ENCODE measurements at regions not wholly inside any gene's neighbourhood (a gene's known extent, or its start where the extent isn't known, plus 50 kb on each side); places are given as distances from the start of the nearest gene placed in this dataset.

DNA sequence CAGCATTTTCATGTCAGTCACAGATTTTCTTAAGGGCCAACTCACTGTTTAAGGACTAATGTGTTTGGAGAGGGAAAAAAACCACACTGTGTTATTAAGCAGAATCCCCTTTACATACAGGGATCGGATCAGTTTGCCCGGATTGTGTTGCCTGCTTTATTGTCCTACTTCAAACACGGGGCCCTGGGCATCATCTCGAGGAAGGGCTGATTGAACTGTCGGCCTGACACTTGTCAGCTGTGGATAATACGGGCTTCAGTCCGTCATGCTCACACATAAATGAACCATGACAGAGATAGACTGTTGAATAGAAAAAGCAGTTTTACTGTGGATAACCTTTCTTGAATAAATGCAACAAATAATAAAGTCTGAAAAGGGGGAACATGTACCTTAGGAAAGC, 325.0 kb downstream of the ZSWIM6 start:
- peaks cover 3% of the 10 kb centered on the region for H3K4me1 Mint-ChIP-seq
- DNase-seq: no peak
- H3K4me3 Mint-ChIP-seq: no peak overlapping the region
- no peaks in the 10 kb centered on the region for H3K9me3 Mint-ChIP-seq
- H3K27ac Mint-ChIP-seq: no peak overlapping the region
- H3K27me3 Mint-ChIP-seq: peaks cover 12% of the 10 kb centered on the region
- no peaks in the 10 kb centered on the region for H3K36me3 Mint-ChIP-seq

DNA sequence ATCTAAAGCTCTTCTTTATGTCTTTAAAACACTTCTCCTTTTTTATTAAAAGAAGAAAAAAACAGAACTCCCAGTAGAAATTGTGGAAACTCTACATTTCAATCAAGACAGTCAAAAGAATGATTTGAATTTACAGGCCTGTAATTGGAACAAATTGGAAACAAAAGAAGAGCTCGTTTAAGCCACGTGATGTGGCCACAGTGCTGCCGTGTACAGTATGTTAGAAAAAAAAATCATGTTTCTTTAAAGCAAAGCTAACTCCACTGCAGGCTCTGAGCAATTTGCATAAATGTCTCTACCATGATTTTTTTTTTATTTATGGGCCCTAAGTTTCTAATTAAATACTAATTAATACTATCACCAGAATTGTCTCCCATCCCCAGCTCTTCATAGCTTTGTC, 325.6 kb downstream of the ZSWIM6 start:
- H3K4me1 Mint-ChIP-seq: peaks cover 3% of the 10 kb centered on the region
- no peak for DNase-seq
- no peaks in the 10 kb centered on the region for H3K9me3 Mint-ChIP-seq
- no peak overlapping the region for H3K4me3 Mint-ChIP-seq
- H3K27ac Mint-ChIP-seq: no peak overlapping the region
- peaks cover 12% of the 10 kb centered on the region for H3K27me3 Mint-ChIP-seq
- no peaks in the 10 kb centered on the region for H3K36me3 Mint-ChIP-seq

DNA sequence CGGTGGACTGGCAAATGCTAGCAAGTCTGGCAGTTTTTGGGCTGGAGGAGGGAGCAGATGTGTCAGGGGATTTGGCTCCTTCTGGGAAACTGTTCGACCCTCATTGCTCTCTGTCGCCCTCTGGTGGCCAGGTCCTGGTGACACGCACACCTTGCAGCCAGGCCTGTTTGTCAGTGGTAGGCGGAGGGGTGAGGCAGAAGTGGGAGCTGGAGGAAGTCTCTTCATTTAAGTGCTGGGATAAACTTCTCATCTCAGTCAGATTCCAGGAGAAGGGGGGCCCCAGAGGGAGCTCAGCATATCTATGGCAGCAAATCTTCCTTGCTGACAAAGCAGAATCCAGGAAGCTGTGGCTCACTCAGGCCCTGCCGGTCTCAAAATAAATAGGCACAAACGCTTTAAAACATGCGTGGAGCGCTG, 326.5 kb downstream of the ZSWIM6 start:
- peaks cover 3% of the 10 kb centered on the region for H3K4me1 Mint-ChIP-seq
- no peaks in the 10 kb centered on the region for H3K36me3 Mint-ChIP-seq
- H3K9me3 Mint-ChIP-seq: no peaks in the 10 kb centered on the region
- no peak overlapping the region for H3K4me3 Mint-ChIP-seq
- H3K27me3 Mint-ChIP-seq: peaks cover 12% of the 10 kb centered on the region
- peak; percentile 71 for DNase-seq
- no peak overlapping the region for H3K27ac Mint-ChIP-seq

DNA sequence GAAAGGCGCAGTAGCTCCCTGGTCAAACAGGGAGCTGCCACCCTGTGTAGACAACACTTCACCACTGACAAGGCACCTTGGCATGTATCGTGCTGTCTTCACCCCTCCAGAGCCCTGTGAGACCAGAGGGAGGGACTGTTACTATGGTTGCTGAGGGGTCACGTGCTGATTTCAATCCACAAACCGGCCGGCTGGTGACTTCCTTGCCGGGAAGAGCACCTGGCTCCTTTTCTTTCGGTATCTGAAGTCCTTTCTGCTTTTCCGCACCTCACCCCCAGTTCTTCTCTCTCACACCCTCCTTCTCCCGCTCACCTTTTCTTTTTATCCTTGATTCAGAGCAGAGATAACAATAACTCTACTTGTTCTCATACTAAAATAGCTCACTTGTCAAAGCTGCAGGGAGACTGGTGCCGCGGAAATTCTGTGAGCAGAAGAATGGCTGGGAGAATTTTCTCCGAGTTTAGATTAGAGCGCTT, 327.2 kb downstream of the ZSWIM6 start:
- H3K9me3 Mint-ChIP-seq: no peaks in the 10 kb centered on the region
- peaks cover 12% of the 10 kb centered on the region for H3K27me3 Mint-ChIP-seq
- H3K4me3 Mint-ChIP-seq: no peak overlapping the region
- no peaks in the 10 kb centered on the region for H3K36me3 Mint-ChIP-seq
- no peak overlapping the region for H3K27ac Mint-ChIP-seq
- peaks cover 3% of the 10 kb centered on the region for H3K4me1 Mint-ChIP-seq
- no peak for DNase-seq

DNA sequence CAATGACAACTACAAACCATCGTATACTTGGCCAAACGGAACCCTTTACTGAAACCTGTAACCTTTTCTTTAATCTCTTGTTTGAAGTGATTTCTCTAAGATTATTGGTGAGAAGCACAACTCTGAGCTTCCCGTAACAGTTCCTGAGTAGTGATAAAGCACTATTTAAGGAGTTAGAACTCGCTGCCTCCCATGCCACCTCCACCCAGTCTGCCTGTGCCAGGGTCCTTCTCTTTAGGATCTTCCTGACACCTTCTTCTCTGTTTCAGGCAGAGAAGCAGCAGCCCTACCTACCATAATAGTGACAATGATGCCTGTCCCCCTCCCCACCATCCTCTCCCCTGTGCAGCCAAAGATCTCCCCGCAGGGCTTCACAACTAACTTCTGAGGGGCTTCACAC, 330.6 kb downstream of the ZSWIM6 start:
- Mint-ChIP-seq H3K9me3 (no peaks in the 10 kb centered on the region), H3K36me3 (no peaks in the 10 kb centered on the region), H3K27ac (no peak overlapping the region), H3K27me3 (peaks cover 9% of the 10 kb centered on the region), H3K4me3 (no peak overlapping the region), H3K4me1 (peaks cover 3% of the 10 kb centered on the region)
- DNase-seq: no peak

DNA sequence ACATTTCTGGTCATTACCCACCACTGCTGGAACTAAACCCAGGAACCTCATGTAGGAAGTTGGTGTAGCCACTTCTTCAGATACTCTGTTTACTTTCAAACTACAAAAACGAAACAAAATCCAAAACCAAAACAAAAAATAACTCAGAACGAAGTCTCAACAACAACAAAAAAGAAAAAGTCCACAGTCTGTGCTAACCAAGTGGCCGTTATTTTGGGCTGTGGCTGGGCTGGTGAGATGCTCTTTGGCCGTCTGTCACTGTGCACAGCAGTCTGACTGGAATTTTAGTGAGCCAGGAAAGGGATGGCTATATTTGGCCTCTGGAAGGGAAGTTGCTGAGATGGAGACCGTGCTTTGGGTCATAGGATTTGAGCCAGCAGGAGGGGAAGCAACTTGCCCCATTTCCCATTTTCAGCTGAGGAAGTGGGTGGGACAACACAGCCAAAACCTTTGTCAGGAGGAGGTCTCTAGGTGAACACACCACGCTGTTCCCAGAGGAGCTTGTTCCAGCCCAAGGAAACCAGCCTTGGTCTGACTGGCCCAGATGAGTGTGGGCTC, 334.1 kb downstream of the ZSWIM6 start:
- H3K27me3 Mint-ChIP-seq: peaks cover 31% of the 10 kb centered on the region
- no peaks in the 10 kb centered on the region for H3K4me1 Mint-ChIP-seq
- no peak for DNase-seq
- no peaks in the 10 kb centered on the region for H3K9me3 Mint-ChIP-seq
- no peaks in the 10 kb centered on the region for H3K36me3 Mint-ChIP-seq
- H3K4me3 Mint-ChIP-seq: no peak overlapping the region
- no peak overlapping the region for H3K27ac Mint-ChIP-seq

DNA sequence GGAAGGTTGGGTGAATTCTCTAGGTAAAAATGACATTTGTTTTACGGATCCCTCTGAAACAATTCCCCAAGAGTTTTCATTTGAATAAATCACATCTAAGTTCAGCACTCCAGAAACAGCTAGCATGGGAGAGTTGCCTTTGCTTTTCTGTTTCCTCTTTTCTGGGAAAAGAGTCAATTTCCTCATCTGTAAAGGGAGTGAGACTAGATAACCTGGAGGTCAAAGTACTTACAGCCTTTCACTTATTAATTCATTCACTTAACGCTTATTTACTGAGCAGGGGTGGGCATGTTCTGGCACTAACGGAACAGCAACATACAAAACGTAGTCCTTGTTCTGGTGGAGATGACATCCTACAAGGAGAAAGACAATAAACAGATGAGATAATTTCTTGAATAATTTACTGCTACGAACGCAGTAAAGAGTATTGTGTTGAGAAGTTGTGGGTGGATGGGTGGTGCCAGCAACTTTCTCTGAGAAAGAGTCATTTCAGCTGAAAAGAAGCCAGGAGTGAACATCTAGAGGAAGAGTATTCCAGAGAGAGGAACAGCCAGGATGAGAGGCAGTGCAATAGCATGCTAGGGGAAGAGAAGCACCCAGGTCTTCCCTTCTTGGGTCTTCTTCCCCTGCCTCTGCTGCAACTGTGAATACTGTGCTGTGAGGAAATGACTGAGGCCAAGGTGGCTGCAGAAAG, 335.6 kb downstream of the ZSWIM6 start:
- Mint-ChIP-seq H3K4me3 (no peak overlapping the region), H3K9me3 (no peaks in the 10 kb centered on the region), H3K36me3 (no peaks in the 10 kb centered on the region), H3K27me3 (peaks cover 30% of the 10 kb centered on the region), H3K27ac (no peak overlapping the region), H3K4me1 (no peaks in the 10 kb centered on the region)
- no peak for DNase-seq

DNA sequence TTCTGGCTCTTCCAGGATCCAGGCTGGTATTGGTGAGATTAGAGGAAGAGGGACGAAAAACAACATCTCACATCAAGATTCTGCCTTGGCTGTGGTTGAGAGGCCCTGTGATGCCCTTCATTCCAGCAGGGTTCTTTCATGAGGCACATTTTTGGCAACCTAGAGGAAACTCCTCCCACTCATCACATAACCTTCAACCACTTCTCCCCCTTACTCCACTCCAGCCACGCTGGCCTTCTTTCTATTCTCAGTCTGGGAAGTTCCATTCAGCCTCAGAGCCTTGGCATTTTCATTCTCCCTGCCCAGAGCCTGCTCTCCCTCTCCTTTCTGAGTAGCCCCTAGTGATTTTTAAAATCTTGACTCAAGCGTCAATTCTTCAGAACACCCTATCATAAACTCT, 337.5 kb downstream of the ZSWIM6 start:
- Mint-ChIP-seq H3K27me3 (peaks cover 30% of the 10 kb centered on the region), H3K9me3 (no peaks in the 10 kb centered on the region), H3K4me3 (no peak overlapping the region), H3K4me1 (no peaks in the 10 kb centered on the region), H3K27ac (no peak overlapping the region), H3K36me3 (no peaks in the 10 kb centered on the region)
- no peak for DNase-seq

DNA sequence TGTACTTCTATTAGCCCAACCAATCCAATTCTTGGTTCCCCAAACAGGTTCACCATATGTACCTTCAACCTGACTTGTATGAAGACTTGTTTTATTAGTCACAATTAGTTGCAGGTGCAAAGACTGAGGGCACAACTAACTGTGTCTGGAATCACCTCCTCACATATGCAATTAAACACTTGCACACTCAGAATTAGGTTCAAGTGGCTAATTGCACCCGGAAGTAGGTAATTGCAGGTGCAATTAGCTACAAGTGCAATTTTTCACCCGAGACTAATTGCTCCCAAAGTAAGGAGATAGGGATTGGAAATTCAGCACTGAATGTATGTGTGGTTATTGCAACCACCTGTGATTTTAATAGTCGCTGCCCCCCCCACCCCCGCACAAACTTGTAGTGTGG, 338.9 kb downstream of the ZSWIM6 start:
- Mint-ChIP-seq H3K36me3 (no peaks in the 10 kb centered on the region), H3K9me3 (no peaks in the 10 kb centered on the region), H3K4me3 (no peak overlapping the region), H3K4me1 (no peaks in the 10 kb centered on the region), H3K27me3 (peaks cover 26% of the 10 kb centered on the region), H3K27ac (no peak overlapping the region)
- no peak for DNase-seq

DNA sequence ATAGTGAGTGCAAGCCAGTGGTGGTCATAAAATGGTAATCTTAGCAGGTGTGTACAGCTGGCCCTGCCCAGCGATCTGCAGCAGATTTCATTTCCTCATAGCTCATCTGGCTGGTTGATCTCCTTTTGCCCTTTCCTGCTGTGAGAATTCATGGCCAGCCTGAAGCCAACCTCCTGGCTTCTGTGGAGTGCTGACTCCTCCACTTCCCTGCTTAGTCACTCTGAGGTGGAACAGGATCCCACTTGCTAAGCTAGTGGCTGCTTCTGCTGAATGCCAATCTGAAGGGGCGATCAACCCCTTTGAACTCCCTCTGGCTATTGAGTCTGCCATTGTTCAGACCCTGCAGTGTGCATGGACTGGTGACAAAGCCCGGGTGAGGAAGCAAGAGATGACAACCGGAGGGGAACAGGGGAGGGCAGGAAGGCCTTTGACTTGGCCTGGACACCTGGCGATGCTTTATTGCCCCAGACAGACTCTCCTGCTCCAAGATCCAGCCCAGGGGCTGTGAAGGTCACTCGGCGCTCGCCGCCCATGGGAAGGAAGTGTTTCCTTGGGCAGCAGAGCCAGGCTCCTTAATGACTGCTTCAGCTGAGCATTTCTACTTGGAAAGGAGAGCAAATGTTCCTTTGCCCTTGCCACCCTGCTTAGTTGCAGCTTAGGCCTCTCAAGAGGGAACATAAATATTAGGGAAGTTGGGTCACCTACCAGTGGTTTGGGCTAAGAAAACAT, 341.1 kb downstream of the ZSWIM6 start:
- no peak overlapping the region for H3K4me3 Mint-ChIP-seq

DNA sequence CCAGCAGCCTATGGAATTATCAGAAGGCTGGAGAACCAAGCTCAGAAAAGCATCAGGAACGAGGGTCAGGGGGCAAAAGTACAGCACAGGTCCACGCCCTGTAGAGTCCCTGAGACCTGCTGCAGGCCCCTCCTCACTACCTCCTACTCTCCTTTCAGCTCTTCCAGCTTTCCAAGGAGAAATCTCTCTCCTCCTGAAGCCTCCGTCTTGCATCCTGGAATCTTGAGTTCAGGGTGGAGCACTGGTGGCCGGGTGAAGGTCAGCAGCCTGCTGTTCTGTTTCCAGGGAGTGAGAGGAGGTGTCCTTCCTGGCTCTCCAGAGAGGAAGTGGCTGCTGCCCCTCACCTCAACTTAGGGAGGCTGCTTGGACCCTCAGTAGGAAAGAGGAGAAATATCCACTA, 342.3 kb downstream of the ZSWIM6 start:
- Mint-ChIP-seq H3K27me3 (peaks cover 14% of the 10 kb centered on the region), H3K4me3 (no peak overlapping the region), H3K27ac (no peak overlapping the region), H3K36me3 (no peaks in the 10 kb centered on the region), H3K9me3 (no peaks in the 10 kb centered on the region), H3K4me1 (no peaks in the 10 kb centered on the region)
- no peak for DNase-seq

More for the DNA sequence above, 341.1 kb downstream of the ZSWIM6 start:
- Mint-ChIP-seq H3K9me3 (no peaks in the 10 kb centered on the region), H3K27me3 (peaks cover 21% of the 10 kb centered on the region), H3K36me3 (no peaks in the 10 kb centered on the region), H3K27ac (no peak overlapping the region), H3K4me1 (no peaks in the 10 kb centered on the region)
- no peak for DNase-seq

DNA sequence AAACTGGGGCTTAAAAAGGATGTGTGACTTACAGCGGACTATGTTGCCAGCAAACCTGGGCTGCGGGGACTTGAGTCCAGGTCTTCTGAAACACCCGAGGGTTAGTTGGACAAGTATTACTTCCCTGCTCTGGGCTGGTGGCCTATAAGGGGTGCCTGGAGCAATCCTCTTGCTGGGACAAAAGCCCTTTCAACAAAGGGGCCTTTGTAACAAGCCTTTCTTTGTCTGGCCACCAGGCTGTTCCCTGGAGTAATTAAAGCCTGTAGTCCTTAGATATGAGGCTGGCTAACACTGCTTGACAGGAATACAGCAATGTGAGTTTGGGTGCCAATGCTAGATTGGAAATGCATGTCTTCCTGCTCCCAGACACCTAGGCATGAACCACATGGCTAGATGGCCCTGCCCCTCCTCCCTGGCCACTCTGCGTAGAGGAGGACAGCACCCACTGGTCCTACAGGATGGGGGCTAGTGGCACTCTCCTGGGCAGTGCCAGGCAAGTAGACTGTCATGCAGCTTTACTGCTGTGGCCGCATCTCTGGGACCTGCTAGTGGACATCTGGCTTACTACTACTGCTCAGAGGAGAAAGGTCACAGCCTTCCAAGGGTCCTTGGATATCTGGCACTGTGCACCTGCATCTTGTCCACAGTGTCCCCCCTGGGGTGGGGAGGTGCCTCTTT, 343.1 kb downstream of the ZSWIM6 start:
- no peak for DNase-seq
- H3K4me3 Mint-ChIP-seq: no peak overlapping the region
- no peak overlapping the region for H3K27ac Mint-ChIP-seq
- H3K9me3 Mint-ChIP-seq: no peaks in the 10 kb centered on the region
- peaks cover 6% of the 10 kb centered on the region for H3K27me3 Mint-ChIP-seq
- no peaks in the 10 kb centered on the region for H3K36me3 Mint-ChIP-seq
- no peaks in the 10 kb centered on the region for H3K4me1 Mint-ChIP-seq

DNA sequence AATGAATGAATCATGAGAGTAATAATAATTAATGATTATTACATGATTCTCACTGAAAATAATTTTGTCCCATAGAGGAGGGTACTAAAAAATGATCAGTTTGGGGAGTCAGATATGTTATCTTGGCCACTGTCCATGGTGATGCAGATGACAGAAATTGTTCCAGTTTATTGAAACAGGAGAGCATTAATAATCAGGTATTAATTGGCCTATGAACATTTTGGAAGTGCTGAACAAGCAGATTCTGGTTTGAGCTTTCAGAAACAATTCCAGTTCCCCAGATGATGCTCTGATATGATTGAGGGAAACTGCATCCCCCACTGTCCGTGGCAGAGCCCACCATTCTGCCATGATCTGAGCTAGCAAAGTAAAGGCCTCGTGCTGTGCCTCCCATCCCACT, 345.2 kb downstream of the ZSWIM6 start:
- DNase-seq: no peak
- peaks cover 7% of the 10 kb centered on the region for H3K27me3 Mint-ChIP-seq

DNA sequence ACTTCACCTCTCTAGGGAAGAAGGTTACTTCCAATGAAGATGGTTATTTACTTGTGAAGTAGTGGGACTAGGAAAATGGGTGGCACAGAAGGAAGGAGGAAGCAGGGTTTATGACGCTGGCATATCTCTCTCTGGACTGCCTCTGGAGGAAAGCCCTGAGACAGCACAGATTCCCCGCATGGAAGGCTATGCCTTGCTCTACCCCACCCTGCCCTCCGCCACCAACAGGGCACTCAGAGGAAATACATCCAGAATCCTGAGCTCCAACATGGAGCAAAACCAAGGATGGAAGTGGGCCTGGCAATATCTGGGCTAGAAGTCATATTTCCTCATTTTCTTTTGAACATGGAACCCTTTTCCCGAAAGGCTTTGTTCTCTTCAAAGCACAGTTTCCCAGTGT, 346.9 kb downstream of the ZSWIM6 start:
- H3K36me3 Mint-ChIP-seq: no peaks in the 10 kb centered on the region
- peaks cover 4% of the 10 kb centered on the region for H3K27me3 Mint-ChIP-seq
- H3K9me3 Mint-ChIP-seq: no peaks in the 10 kb centered on the region
- H3K4me3 Mint-ChIP-seq: no peak overlapping the region
- no peak overlapping the region for H3K27ac Mint-ChIP-seq
- no peak for DNase-seq
- no peaks in the 10 kb centered on the region for H3K4me1 Mint-ChIP-seq

More for the DNA sequence above, 345.2 kb downstream of the ZSWIM6 start:
- H3K4me3 Mint-ChIP-seq: no peak overlapping the region
- no peak overlapping the region for H3K27ac Mint-ChIP-seq
- H3K9me3 Mint-ChIP-seq: no peaks in the 10 kb centered on the region
- no peaks in the 10 kb centered on the region for H3K36me3 Mint-ChIP-seq
- H3K4me1 Mint-ChIP-seq: no peaks in the 10 kb centered on the region

DNA sequence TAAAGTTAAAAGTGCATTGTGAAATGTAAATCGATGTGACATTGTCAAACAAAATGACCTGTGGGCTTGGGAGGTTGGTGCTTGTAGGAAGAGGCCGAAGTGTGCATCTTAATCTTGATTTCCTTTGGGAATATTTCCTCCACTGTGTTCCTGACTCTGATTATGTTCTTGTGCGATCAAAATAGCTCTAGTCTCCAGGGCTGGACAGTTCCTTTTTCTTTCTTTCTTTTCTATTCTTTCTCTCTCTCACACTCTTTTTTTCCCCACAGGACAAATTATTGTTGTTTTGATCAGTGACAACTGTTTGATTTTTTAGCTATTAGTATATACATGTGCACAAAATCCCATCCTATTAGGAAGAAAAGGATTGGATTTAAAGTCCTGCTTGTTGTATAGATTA, 347.5 kb downstream of the ZSWIM6 start:
- no peaks in the 10 kb centered on the region for H3K9me3 Mint-ChIP-seq
- no peak overlapping the region for H3K27ac Mint-ChIP-seq
- no peak overlapping the region for H3K4me3 Mint-ChIP-seq
- no peak for DNase-seq
- peaks cover 4% of the 10 kb centered on the region for H3K27me3 Mint-ChIP-seq
- no peaks in the 10 kb centered on the region for H3K36me3 Mint-ChIP-seq
- no peaks in the 10 kb centered on the region for H3K4me1 Mint-ChIP-seq
